GM21737 (cell line): ENCODE measurements at regions not wholly inside any gene's neighbourhood (a gene's known extent, or its start where the extent isn't known, plus 50 kb on each side); places are given as distances from the start of the nearest gene placed in this dataset.

Source experiments
- ATAC-seq: cut with Tn5 transposase; IDR thresholded peaks from one replicate; pipeline ENCODE4 v1.9.1; 2021; ENCODE audit warnings: mild to moderate bottlenecking, moderate library complexity; ENCODE audit not compliant: unreplicated experiment

- no peak for ATAC-seq
These were observed 205.3 kb upstream of the JADE1 start for GRCh38 chr4:128604204-128604603.

- ATAC-seq = no peak
These were observed 206.4 kb upstream of the JADE1 start for GRCh38 chr4:128603081-128603480.

- ATAC-seq = no peak
These were observed 207.4 kb upstream of the JADE1 start for GRCh38 chr4:128601991-128602695.

- no peak for ATAC-seq
These were observed 208.3 kb upstream of the JADE1 start for GRCh38 chr4:128600996-128601871.

- no peak for ATAC-seq
These were observed 209.1 kb upstream of the JADE1 start for GRCh38 chr4:128600410-128600809.

GRCh38 chr4:128597500-128597899, 212.0 kb upstream of the JADE1 start:
- ATAC-seq = no peak

- ATAC-seq = no peak
These were observed 212.6 kb upstream of the JADE1 start for GRCh38 chr4:128596853-128597252.

GRCh38 chr4:128596115-128596514, 213.4 kb upstream of the JADE1 start:
- no peak for ATAC-seq

- ATAC-seq = no peak
These were observed 218.0 kb upstream of the JADE1 start for GRCh38 chr4:128591482-128591881.

- ATAC-seq = no peak
These were observed 218.7 kb upstream of the JADE1 start for GRCh38 chr4:128590773-128591172.

- ATAC-seq = no peak
These were observed 219.3 kb upstream of the JADE1 start for GRCh38 chr4:128590034-128590740.

GRCh38 chr4:128589384-128589965, 220.0 kb upstream of the JADE1 start:
- ATAC-seq = no peak

- no peak for ATAC-seq
These were observed 222.1 kb upstream of the JADE1 start for GRCh38 chr4:128587382-128587781.

GRCh38 chr4:128583753-128584712, 225.5 kb upstream of the JADE1 start:
- no peak for ATAC-seq

GRCh38 chr4:128582427-128582870, 227.1 kb upstream of the JADE1 start:
- no peak for ATAC-seq

- no peak for ATAC-seq
These were observed 230.2 kb upstream of the JADE1 start for GRCh38 chr4:128579154-128579853.

GRCh38 chr4:128574706-128575105, 234.8 kb upstream of the JADE1 start:
- ATAC-seq = peak; percentile 75

GRCh38 chr4:128573781-128574508, 235.6 kb upstream of the JADE1 start:
- no peak for ATAC-seq

GRCh38 chr4:128572778-128573241, 236.7 kb upstream of the JADE1 start:
- ATAC-seq = no peak
